Left renal cortex interstitium (tissue), 4 donors: ENCODE measurements at regions not wholly inside any gene's neighbourhood (a gene's known extent, or its start where the extent isn't known, plus 50 kb on each side); places are given as distances from the start of the nearest gene placed in this dataset.
A peak's percentile ranks its signal among the peaks of the same experiment; 100 is the strongest.

Experiments used
- DNase-seq, 4 donors: peaks; one replicate each; pipeline ENCODE4 v3.0.0-alpha.2; 2013; ENCODE audit warnings: low read depth in 4 of 4, low spot score in 2 of 4, missing footprints in 1 of 4

DNA sequence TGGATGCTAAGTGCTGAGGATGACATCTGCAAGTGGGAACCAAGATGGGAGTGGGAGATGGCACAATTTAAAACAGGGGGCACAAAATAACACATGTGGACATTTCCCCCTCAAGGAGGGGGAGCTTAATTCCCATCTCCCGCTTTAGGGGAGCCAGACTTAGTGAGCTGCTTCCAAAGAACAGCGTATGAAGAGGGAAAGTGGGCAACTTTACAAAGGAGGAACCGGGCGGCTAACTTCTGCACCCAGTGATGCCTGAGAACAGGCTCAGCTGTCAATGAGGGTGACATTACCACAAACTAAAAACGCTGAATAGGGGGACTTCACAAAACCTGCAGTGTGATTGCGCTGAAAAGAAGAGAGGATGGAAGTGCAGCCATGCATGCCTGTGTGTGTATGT, 95.5 kb upstream of the NXT1 start:
- no peak for DNase-seq

DNA sequence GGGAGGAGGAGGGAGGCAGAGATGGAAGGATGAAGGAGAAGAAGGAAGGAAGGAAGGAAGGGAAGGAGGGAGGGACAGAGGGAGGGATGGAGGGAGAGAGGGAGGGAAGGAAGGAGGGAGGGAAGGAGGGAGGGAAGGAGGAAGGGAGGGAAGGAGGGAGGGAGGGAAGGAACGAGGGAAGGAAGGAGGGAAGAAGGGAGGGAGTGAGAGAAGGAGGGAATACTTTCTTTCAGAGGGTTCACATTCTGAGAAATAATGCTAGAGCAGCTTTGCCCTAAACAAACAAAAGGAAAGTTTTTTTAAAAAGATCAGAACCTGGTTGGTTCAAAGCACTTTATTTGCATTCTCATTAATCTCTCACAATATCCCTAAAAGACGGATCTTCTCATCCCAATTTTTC, 96.1 kb upstream of the NXT1 start:
- DNase-seq: no peak

GRCh38 chr20:23254034-23254433, 96.6 kb upstream of the NXT1 start:
- no peak for DNase-seq

- DNase-seq: no peak
Measured at GRCh38 chr20:23253524-23253923, 97.1 kb upstream of the NXT1 start.

DNA sequence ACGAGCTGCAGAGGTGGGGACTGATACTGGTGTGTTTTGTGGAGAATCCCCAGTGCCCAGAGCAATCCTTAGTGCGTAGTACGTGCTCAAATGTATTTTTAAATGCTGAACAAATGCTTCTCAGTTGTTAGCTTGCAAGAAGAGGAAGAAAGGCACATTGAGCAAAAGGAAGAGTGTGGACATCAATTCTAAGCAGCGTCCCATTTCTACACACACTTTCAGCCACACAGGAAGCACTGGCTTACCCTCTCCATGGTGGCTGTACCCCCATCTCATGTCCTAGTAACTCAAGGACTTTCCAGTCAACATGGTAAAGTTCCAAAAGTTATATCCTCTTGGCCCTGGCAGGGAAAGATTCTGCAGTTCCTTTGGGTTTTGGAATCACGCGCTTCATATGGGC, 98.8 kb upstream of the NXT1 start:
- DNase-seq: no peak

DNA sequence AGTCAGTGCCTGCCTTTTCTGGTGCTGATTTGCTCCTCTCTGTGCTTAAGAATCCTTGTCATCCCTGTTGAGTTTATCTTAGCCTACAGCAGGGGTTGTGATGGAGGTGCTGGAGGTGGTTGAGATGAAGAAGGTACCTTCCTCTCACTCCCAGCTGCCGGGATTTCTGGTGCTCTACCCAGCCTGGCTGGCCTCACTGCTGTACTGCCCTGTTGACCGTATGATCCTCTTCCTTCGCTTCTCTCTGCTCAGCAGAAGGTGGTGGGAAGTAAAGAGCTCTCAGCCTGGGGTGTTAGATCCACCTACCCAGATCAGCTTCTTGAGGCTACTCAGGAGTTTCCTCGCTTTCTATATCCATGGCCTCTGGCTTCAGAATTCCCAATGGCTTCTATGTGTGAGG, 101.0 kb upstream of the NXT1 start:
- no peak for DNase-seq

GRCh38 chr20:23248461-23248882, 102.1 kb upstream of the NXT1 start:
- DNase-seq: no peak

- no peak for DNase-seq
Measured at GRCh38 chr20:23246717-23247664, 103.6 kb upstream of the NXT1 start.

DNA sequence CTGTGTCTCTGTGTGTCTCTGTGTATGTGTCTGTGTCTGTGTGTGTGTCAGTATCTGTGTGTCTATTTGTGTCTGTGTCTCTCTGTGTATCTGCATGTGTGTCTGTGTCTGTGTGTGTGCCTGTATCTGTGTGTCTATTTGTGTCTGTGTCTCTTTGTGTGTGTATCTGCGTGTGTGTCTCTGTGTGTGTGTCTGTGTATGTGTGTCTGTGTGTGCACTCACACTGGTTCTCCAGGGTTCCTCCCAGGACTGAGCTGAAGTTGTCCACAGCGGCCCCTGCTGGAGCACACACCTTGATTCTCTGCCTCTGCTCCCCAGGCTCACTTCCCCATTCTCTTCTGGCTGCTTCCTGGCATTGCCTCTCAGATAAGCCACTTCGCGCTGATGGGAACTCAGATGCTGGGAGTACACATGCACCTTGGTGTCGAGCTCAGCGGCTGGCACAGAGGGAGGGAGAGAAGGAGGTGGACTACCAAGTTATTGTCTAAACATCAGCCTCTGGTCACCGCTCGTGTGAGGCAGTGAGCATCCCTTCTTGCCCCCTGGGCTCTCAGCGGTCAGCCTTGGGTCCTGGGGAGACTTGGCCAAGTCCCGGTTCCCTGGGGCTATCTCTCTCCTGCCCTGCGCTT, 104.9 kb upstream of the NXT1 start:
- no peak for DNase-seq

DNA sequence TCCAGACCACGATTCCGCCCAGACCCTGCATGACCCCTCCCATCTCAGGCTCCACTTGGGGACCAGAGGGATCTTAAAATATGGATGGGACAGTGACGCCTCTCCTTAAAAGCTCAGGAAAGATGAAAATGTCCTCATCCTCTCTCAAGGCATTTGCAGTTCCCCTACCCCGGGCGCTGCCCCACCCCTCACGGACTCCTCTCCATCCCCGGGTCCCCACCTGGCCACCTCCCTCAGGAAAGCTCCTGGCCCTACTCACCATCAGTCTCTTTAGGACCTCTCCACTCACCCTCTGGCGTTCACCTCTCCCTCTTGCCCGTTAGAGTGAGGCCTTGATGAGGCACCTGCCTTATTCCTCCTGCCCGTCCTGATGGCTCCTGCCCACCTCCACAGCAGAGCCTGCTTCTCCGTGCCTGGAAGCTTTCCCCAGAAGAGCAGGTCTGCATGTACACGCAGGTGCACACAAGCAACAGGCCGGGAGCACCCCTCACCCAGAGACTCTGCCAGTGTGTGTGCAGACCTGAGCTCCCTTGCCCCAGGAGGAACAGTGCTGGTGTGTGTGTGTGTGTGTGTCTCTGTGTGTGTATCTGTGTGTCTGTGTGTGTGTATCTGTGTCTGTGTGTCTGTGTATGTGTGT, 105.6 kb upstream of the NXT1 start:
- no peak for DNase-seq

- DNase-seq: no peak
Measured at GRCh38 chr20:23244156-23244915, 106.3 kb upstream of the NXT1 start.

GRCh38 chr20:23243791-23244155, 106.8 kb upstream of the NXT1 start:
- no peak for DNase-seq

DNA sequence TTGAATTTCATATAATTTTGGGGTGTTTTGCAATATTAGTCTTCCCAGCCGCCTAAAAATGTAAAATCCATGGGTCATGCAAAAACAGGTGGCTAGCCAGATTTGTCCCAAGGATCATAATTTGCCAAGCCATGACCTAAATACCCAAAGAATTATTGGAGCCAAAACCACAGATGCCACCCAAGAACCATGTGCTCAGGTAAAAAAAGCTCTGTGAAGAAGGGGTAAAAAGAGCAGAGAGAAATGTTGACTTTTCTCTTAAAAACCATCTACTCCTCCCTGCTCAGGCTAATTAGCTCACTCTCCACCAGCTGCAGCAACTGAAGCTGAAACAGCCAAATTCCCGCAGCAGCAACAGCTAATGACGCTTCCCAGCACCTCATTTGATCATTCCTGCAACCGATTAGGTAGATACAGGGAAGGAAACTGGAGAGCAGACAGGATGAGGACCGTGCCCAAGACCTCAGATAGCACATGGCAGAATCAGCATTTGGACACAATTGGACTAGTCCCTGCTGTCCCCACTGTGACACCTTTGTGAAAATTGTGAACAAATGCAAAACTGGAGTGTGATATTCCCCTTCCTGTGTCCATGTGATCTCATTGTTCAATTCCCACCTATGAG, 107.9 kb upstream of the NXT1 start:
- DNase-seq: no peak

GRCh38 chr20:23242104-23242503, 108.5 kb upstream of the NXT1 start:
- DNase-seq: no peak

DNA sequence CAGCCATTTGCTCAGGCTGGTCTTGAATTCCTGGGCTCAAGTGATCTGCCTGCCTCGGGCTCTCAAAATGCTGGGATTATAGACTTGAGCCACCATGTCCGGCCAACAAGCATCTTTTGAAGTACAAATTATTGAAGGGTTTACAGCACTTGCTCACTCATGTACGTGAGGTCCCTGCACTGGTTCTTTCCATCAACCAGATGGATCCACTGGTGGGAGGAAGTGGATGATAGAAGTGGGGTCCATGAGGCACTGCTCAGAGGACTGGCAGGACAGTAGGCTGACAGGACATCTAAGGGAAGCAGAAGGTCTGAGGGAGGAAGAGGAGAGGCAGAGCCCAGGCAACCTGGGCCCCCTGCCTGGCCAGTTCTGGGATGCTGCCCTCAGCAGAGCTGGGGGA, 109.2 kb upstream of the NXT1 start:
- DNase-seq: no peak

GRCh38 chr20:23240519-23240918, 110.1 kb upstream of the NXT1 start:
- no peak for DNase-seq

GRCh38 chr20:23237201-23237600, 113.4 kb upstream of the NXT1 start:
- no peak for DNase-seq

DNA sequence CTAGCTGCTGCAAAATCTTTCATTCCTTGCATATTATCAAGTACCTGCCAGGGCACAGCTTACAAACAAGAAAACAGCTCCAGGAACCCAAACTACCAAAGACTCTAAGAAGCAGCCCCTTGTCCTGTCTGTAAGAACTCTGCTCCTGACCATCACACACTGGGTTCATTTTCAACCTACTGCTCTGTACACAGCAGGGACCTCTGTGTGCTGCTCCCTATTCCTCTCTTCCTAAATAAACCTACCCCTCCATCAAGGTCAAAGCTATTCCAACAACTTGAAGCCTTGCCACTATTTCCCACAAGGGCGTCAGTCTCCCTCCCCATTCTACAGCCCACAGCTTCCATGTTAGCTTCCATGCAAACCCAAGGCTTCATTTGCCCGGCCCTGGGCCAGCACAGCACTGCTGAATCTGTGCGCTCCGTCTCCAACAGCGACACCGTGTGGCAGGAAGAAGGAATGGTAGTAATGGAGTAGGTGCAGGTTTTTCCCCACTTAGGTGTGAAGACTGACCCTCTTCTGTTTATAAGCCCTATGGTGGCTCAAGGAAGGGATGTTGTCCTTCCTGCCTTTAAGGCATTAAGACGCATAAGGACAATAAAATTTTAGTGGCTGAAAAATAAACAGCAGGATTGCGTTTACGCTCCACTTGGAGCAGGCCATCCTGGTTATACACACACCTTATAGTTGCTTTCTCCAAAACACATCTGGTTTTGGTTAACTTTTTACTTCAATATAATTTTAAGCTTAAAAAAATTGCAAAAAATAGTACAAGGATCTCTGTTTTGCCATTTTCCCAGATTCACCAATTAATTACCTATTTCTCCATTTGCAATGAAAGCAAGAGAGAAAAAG, 115.2 kb upstream of the NXT1 start:
- DNase-seq: peak in 1 of 4 donors; percentile 15

DNA sequence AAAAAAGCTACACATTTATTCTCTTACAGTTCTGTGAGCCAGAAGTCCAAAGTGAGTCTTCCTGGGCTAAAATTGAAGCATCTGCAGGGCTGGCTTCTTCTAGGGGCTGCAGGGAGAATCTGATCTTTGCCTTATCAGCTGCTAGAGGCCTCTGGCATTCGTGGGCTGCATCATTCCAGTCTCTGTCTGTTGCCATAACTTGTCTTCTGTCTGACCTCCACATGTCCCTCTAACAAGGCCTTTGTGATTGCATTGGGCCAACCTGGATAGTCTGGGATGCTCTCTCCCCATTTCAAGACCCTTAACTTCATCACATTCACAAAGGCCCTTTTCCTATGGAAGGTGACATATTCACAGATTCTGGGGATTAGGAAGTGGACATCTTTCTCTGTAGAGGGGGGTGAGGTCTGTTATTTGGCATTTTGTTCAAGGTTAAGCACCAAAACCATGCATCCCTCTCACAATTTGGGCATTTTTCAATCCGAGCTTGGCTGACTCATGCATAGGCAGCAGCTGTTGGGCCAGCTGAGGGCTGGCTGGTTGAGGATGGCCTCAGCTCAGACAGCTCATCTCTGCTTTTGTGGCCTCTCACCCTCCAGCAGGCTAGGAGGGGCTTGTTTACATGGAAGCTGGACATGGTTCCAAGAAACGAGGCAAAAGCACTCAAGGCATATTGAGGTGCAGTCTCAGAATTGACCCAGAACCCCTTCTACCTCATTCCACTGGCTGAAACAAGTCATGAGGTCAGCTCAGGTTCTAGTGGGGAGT, 116.1 kb upstream of the NXT1 start:
- no peak for DNase-seq
